NCI-H1417 (cell line): ENCODE measurements at regions not wholly inside any gene's neighbourhood (a gene's known extent, or its start where the extent isn't known, plus 50 kb on each side); places are given as distances from the start of the nearest gene placed in this dataset.
"Not testable (repeated sequence)": the region's sequence is repeated elsewhere in the genome, so short reads cannot be mapped to it uniquely, and the experiment has no call there.

ENCODE experiments used
- DNase-seq, 3 experiments: peaks; one replicate each; lab custom pipeline; 2025; lab: John Stamatoyannopoulos, UW

DNA sequence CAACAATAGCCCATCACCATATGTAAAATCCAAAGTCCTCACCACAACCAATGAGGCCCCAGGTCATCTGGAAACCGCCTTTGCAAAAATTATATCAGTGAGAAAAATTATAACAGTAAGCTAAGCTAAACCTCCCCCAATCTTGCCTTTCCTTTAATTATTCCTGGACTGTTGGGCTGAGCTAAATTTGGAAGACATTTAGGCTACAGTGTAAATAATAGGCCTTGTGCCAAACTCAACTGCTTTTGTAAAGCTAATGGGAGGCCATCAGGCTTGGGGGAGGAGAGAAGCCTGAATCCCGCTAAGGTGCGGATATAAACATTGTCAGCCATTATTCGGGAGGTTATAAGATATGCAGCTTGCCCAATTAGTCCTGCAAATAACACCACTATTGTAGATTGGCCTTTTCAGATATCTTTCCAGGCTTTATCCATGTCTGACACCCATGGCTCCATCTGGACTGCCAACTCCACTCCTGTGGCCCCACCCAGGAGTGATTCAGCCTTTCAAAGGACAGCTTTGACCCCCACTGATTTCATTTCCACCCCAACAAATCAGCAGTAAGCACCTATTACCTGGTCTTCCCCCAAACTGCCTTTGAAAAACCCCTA lies 53.0 kb upstream of the CA12 start:
- DNase-seq = peak in 2 of 3 experiments; percentile 45 to 84

DNA sequence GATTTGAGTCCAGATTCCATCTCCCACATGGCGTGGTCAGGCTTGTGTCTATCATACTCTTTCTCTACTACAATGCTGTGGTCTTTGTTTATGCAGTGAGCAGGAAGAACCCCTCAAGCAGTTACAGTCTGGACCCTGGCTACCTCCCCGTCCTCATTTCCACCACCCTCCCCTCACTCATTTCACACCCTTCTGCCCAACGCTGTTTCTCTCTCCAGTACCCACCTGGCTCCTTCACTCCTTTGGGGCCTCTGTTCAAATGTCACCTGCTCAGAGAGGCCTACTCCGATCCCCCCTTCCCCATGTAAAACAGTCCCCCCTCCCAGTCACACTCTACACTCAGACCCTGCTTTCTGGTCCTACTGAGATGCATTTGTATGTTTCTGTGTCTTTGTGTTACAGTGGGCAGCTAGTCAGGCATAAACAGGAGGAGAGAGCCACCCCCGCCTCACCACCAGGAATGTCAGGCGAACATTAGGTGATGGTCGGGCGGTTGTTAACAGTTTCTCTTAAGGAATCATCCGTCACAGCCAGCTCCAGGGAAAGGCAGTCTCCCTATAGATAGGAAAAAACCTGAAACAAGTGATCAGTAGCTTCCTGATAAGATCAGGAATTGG lies 53.7 kb upstream of the CA12 start:
- DNase-seq = no peak

DNA sequence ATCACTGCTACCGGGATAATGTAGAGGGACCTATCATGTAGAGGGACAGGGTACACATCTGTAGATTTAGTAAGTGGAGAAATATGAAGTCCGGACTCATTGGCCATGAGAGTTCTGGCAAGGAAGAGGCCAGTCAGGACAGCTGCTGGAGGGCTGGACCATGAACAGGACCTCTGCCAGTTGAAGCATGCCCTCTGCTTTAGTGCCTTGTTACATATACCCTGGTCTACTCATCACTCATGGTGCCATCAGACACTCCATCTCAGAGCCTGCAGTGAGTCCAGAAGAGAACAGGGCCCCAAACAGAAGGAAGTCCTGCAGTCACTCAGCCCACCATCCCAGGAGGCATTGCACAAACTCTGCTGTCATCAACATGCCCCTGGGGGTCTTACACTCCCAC lies 54.7 kb upstream of the CA12 start:
- no peak for DNase-seq

DNA sequence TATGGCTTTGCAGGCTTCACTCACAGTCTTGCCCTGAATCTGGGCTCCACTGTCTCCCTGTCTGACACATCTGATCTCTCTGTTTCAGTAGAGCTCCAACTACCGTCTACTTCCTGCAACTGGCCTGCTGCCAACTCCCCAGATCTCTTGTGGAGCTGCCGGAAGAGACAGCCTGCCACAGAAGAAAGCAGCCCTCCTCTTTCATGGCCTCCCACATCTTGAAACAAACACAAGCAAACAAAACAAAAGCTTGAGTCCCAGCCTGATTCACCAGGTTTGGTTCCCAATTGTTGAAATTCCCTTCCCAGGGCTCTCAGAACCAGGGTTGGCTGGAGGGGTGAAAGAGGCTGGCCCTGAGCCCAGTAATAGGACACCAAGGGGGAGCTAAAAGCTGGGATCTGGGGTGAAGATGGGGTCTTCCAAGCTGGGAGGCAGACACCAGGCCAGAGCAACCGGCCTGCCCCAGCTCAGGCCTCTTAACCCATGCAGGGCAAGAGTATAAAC lies 55.3 kb upstream of the CA12 start:
- peak; percentile 55 to 82 (median 61) for DNase-seq

DNA sequence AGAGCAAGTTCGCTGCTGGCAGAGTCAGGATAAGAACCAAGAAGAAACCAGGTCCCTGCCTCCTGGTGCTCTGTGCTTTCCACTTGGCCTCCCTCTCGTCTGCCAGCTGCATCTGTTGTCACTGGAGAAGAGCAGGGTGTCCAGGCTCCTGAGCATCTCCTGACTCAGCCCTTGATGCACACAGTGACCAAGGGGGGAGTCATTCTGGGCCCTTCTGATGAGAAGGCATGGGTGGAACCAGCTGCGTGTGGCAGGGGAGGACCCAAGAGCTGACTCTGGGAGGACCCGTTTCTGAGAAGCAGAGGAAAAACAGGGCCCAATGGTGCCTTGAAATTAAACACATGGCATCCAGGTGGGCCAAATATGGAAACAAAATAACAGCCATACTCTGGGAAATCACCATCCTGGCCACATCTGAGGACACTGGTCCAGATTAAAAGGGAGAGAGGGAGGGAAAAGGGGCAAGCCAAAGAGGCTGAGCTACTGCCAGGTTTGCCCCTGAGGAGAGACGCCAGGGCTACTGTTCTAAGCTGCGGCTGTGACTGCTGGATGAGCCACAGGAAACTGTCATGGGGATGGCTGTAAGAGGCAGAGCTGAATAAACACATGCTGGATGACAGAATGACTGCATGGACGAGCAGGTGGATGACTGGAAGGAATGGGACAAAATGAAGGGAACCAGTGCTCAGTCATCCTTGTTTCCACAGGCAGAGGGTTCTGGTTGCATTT lies 58.1 kb upstream of the CA12 start:
- DNase-seq = peak; percentile 13 to 42 (median 15)

DNA sequence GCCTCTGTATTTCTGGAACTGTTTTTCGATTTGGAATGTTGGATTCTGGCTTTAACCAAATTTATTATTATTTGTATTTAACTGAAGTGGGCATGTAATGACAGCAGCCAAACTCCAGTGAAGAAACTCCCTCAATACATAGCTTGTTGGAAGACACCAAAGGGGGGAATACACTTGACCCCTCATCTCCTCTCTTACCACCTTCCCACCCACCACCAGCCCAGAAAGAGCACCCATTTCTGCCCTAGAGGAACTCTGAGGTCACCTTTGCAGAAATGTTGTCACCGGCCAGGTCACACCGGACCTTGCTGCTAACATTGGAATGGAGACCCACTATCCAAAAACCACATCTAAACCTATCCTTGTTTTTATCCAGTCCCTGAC lies 58.6 kb upstream of the CA12 start:
- no peak for DNase-seq

DNA sequence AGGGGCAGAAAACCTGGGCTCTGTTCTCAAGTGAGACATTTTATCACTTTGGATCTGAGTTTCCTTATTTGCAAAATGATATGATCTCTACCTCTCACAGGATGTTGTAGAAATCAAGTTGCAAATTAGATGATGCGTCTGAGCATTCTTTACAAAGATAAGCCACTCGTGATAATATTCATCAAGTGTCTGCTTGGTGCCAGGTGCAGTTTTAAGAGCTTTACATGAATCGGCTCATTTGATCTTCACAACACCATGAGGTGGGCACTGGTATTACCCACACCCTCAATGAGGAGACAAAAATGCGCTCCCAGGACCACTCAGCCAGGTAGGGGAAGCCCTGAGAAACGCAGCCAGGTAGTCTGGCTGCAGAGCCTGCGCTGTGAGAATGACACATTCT lies 59.1 kb upstream of the CA12 start:
- peak in 2 of 3 experiments; percentile 11 to 25 for DNase-seq

DNA sequence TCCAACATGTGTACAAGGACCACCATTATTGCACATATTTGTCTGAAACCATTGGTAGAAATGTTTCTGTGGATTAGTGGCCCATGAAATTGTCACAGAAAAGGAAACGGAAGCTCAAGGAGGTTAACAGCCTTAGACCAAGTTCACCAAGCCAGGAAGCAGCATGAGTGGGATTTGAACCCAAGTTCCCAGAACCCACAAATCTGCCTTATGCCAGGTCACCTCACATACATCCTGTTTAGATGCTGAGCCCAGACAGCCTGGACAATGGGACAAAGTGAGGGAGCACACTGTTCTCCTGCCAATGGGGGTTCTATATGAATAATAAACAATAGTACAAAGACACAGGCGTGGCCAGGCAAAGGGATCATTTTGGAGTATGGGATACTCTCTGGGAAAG lies 59.6 kb upstream of the CA12 start:
- DNase-seq = no peak

DNA sequence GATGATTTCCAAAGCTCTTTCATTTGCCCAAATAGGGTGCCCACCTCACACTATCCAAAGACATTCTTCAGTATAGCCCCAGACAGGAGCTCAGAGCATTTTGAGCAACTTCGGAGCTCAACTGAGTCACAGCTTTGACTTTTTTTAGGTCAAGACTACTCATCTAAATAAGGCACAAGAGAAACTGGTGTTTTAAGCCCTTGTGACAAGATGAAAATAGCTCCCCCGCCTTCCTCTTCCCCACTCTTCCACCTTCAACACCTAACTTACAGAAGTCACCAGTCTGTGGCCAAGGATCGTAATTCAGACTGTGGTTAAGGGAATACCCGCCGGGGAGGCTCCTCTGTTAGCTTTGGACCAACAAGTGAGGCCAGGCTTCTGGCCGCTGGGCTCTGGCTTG lies 60.4 kb upstream of the CA12 start:
- no peak for DNase-seq

DNA sequence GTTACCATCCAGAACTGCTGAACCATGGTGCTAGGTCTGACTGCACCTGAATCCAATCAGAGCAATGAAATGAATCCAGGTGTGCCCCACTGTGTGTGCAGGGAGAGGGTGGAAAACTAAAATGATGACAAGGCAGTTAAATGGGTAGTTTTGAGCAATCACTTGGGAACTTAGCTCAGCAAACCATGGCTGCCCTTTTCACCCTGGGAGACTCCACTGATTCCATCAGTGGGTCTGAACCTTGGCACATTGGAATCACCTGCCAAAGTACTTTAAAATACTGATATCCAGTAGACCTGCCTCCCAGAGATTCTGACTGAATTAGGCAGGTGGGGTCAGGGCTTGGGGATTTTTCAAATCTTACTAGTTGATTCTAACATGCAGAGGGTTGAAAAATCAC lies 59.8 kb upstream of the USP3 start:
- no peak for DNase-seq

DNA sequence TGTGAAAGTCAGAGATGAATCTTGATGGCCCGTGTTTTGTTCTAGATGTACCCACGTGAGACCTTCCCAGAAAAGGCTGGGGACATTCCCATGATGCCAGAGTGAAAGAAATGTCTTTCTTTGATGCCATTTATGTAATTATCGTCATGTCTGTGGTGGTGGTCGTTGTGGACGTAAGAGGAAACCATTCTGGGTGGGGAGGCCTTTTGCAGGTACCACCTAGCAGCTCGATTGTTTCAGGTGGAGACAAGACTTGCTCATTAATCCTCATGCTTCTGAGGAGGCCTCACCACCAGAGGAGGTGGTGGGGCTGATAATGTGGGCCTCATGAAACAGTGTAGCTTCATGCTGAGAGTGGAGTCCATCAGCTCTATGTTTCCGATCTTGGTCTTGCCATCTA lies 58.1 kb upstream of the USP3 start:
- DNase-seq = no peak

DNA sequence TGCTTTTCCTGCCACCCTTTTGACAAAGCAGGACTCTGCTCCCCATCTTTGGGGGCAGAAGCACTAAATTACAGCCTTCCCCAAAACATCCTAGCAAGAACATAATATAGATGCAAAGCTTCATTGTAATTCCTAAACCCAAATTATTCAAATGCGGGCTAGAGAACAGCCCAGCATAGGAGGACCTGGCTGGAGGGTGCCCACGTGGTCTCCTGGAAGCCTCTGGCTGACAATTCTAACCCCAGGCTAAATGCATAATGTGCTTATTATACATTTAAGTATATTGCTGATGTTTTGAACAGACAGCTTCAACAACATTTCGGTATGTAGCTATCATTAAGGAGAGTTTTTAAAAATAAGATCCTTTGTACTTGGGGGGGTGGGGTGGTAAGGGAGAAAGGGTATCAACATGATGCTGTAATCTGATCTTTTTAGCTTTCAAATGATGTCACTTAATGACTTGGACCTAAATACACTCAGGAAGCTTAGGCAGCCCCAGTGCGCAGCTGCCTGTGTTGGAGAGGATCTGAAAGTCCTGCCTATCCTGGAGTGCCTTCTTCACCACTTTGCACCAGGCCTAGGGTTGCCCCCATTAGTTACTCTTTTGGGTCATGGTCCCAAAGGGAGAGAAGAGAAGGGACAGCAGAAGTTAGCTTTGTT lies 57.2 kb upstream of the USP3 start:
- peak; percentile 34 to 87 (median 73) for DNase-seq

DNA sequence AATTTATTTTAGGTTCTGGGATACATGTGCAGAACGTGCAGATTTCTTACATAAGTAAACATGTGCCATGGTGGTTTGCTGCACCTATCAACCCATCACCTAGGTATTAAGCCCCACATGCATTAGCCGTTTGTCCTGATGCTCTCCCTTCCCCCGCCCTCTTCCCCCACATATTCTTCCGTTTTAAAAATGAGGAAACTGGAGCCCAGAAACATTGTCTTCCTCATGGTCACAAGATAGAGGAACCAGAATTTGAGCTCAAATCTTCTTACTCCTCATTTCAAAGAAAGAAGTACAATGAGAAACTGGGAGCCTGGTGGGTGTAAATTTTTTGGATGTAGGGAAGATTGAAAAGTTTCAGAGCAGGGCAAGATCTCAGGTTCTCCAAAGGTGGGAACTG lies 56.1 kb upstream of the USP3 start:
- DNase-seq = no peak

DNA sequence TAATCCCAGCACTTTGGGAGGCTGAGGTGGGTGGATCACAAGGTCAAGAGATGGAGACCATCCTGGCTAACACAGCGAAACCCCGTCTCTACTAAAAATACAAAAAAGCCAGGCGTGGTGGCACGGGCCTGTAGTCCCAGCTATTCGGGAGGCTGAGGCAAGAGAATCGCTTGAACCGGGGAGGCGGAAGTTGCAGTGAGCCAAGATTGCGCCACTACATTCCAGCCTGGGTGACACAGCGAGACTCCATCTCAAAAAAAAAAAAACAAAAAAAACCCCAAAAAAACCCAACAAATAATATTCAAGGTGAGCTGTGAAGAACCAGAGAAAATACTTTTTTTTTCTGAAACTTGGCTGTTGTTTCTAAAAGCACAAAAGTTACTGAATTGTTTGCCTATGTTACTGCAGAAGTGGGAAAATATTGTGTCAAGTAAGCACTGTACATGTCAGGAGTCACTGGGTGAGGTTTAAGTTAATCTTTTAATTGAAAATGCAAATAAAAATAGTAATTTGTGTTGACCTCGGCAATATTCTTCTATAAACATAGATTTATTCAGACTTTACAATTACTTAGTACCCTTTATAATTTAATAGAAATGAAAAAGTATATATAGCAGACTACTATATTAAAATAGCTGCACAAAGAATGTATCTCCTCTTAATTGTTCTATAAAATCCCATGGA lies 55.4 kb upstream of the USP3 start:
- not testable (repeated sequence) for DNase-seq

DNA sequence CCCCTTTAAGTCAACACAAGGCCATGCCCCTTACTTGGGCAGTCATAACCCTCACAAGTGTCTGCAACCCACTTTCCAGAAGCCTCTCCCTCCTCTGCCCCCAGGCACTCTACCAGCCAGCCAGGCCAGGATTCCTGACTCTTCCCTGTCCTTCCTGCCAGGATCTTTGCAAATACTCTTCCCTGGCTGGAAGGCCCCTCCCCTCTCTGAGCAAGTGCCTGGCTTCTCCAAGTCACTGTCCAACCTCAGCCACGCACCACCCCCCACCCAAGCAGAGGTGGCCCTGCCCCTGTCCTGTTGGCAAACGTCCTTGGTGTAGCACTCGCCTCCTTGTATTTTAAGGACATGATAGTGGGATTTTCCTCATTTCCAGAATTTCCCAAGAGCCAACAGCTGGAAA lies 54.7 kb upstream of the USP3 start:
- DNase-seq = no peak

DNA sequence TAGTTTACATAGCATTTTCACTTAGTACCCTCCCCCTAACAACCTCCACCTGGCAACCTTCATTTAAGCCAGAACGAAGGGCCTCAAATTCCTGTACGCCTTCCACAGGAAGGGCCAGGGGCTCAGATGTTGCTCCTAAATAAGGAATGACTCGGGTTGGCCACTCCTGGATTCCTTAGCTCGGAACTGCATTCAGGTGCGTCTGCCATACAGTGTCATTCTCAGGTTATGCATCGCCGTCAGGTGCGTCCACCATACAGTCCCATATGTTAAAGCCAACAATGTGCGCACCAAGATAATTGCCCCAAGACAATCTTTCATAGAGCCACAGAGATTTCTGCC lies 53.5 kb upstream of the USP3 start:
- DNase-seq = no peak

DNA sequence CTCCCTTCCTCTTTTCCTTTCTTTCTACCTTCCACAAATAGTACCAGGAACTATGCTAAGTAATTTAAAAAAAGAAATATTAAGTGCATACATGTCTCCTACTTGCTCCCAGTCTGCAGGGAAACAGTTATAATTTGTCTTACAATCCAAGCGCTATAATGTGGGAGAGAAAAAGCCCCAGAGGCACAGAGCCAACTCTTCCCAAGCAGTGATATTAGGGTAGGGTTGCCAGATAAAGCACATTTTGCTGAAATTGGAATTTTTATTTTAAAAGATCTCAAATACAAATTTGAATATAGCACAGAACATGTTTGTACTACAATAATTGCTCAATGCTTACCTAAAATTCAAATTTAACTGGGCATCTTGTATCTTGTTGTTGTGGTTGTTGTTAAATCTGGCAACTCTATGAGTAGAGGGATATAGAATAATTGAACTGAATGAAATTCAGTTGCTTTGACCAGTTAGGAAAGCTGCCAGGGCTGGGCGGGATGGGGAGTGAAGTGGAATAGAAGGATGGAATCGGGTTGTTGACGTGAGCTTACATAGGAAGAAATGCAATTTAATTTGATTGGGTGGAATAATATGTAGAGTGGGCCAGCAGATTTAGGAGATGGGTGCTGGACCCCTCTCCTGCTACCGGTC lies 52.6 kb upstream of the USP3 start:
- DNase-seq = no peak

DNA sequence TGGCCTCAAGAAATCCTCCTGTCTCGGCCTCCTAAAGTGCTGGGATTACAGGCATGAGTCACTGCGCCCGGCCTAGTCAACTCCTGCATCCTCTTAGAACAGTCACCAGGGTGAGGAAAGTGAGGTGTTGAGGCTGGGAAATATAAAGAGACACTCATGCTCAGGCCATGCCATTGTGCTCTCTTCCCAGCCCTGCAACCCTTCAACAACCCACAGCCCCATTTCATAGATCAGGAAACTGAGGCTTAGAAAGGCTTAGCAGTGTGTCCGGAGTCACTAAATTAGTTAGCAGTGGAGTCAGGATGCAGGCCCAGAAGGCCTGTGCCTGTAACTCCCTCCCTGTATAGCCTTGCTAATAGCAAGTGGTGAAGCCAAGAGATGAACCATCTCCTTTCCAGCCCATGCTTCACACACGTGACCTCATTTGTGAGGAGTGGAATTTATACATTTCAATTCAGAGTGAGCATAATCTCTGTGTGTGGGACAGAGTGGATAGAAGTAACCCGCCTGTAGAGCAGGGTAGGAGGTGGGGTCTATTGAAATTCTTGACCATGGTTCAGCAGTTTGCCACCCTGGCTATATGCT lies 51.7 kb upstream of the USP3 start:
- DNase-seq = no peak

DNA sequence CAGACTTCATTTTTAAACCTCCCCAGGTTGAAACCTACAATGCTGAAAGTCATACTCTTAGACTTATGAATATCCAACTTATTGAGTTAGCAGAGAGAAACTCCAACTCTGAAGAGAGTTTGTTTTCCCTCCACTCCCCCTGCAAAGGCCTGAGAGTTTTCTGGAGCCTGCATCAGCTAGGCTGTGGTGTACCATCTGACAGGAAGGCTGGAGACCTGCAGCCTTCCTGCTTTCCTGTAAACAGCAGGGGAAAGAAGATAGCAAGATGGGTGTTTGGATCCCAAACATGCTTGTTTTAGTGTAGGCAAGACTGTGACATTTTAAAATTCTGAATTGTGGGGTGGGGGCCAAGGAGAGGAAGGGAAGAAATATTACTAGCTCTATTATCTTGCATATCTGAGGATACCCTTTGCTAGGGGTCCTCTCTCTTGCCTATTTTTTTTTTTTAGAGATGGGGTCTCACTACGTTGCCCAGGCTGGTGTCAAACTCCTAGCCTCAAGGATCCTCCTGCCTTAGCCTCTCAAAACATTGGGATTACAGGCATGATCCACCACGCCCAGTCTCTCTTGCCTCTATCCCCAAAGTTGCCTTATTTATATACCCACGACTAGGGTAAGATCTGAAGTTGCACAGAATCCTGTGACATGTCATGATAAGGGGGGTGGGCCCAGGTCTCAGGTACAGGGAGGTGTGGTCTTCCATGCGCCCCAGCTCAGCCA lies 51.0 kb upstream of the USP3 start:
- DNase-seq = no peak

DNA sequence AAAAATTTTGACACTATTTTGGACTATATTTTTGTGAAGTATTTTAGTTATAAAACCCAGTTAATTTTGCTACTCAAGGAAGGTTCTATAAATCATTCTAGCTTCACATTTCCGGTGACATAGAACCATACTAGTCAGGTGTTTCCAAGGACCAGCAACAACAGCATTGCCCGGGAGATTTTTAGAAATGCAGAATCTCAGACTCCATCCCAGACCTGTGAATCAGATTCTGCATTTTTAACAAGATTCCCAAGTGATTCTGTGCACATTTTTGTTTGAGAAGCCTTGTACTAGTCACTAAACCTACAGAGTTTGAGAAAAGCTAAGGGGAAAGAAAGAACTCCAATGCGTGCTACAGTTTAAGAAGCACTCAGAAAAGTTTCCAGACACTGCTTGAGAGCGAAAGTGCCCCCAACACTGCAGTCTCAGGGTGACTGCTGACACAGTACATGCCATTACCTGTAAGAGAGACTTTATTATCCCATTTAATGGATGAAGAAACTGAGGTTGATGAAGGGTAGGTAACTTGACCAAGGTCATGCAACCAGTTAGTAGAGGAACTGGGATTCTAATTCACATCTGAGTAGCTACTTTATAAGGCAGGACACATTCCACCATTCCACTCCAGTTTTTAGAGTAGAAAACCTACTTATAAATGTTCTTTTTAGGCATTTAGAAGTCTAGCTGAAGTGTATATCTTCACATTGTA lies 49.7 kb upstream of the USP3 start:
- DNase-seq = no peak
